GM06990 (cell line): ENCODE measurements at regions not wholly inside any gene's neighbourhood (a gene's known extent, or its start where the extent isn't known, plus 50 kb on each side); places are given as distances from the start of the nearest gene placed in this dataset.

Source experiments
- DNase-seq: peaks from one replicate; pipeline ENCODE4 v3.0.0-alpha.2; 2011; ENCODE audit not compliant: insufficient read length; ENCODE audit errors: extremely low read depth
- H3K27me3 ChIP-seq: replicated peaks from 2 replicates; pipeline ENCODE4 v1.6.0; 2011; ENCODE audit warnings: low read length; ENCODE audit not compliant: control insufficient read depth, insufficient read depth
- H3K36me3 ChIP-seq: 2 replicates; pipeline ENCODE4 v1.5.1; 2011; ENCODE audit warnings: low read length; ENCODE audit not compliant: control insufficient read depth, insufficient read depth
- H3K4me3 ChIP-seq: replicated peaks from 2 replicates; pipeline ENCODE4 v1.5.1; 2011; ENCODE audit warnings: low read depth, mild to moderate bottlenecking, control low read depth, low read length
- TF ChIP-seq, protein P1 (sequence below): IDR thresholded peaks from 2 replicates; pipeline ENCODE4 v1.5.1; 2011; ENCODE audit warnings: low read length, control low read depth, mild to moderate bottlenecking, inconsistent platforms; ENCODE audit not compliant: insufficient read depth, poor library complexity, severe bottlenecking

DNA sequence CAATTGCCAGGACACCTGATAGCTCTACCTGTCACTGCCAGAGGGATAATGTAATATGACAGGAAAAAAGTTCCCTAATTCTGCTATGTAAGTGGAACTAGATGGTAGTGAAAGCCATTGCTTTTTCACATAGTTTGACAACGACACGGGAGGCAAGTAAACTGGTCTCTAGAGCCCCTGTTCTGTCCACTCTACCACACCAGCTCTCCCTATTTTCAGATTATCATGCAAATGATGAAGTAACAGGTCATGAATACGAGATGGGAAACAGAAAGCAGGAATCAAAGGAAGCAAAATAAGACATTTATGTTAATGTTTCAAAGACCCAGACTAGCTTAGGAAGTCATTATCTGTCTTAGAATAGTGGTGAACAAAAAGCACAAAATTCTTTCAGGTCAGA is 56.2 kb downstream of the TAF11L14 start:
- no peaks in the 10 kb centered on the region for H3K36me3 ChIP-seq
- H3K27me3 ChIP-seq, result no peaks in the 10 kb centered on the region
- H3K4me3 ChIP-seq, result no peak overlapping the region
- DNase-seq, result no peak
- TF ChIP-seq, protein P1, sequence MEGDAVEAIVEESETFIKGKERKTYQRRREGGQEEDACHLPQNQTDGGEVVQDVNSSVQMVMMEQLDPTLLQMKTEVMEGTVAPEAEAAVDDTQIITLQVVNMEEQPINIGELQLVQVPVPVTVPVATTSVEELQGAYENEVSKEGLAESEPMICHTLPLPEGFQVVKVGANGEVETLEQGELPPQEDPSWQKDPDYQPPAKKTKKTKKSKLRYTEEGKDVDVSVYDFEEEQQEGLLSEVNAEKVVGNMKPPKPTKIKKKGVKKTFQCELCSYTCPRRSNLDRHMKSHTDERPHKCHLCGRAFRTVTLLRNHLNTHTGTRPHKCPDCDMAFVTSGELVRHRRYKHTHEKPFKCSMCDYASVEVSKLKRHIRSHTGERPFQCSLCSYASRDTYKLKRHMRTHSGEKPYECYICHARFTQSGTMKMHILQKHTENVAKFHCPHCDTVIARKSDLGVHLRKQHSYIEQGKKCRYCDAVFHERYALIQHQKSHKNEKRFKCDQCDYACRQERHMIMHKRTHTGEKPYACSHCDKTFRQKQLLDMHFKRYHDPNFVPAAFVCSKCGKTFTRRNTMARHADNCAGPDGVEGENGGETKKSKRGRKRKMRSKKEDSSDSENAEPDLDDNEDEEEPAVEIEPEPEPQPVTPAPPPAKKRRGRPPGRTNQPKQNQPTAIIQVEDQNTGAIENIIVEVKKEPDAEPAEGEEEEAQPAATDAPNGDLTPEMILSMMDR, result no peak

DNA sequence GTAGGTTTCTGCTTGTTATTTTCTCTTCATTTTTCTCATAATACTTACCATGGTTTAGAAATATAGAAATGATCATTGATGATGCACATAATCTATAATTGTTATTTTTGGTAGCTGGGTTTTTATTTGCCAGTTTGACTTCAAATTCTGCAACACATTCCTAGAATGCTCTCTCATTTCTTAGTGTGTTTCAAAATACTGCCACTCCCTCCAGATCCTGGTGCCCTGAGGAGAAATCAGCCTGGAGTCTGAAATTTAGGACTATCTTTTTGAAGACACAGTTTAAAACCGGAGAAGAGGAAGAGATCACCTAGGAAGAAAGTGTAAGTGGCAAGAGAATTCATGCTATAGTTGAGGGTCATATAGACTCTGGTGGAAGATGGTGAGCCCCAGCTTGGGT is 57.5 kb downstream of the TAF11L14 start:
- no peaks in the 10 kb centered on the region for H3K27me3 ChIP-seq
- TF ChIP-seq, protein P1, result no peak
- no peak for DNase-seq
- H3K4me3 ChIP-seq, result no peak overlapping the region
- no peaks in the 10 kb centered on the region for H3K36me3 ChIP-seq

DNA sequence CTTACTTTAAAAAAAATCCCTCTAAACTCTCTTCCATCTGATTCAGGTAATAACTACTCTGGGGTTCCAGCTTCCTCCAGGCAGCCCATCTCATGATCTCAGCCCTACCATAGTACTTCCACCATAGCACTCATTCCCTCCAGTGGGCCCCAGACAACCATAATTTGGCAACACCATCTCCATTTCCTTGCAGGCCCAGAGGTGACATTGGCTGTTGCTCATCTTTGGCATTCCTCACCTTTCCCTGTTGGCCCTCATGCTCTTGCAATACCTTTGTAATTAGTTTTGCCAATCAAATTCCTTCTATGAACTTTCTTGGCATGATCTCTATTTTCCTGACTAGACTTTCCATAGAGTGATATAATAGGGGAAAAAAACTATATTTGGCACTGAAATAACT is 60.1 kb downstream of the TAF11L14 start:
- Histone ChIP-seq H3K4me3 (no peak overlapping the region), H3K36me3 (no peaks in the 10 kb centered on the region), H3K27me3 (no peaks in the 10 kb centered on the region)
- TF ChIP-seq, protein P1, result no peak
- DNase-seq, result no peak

DNA sequence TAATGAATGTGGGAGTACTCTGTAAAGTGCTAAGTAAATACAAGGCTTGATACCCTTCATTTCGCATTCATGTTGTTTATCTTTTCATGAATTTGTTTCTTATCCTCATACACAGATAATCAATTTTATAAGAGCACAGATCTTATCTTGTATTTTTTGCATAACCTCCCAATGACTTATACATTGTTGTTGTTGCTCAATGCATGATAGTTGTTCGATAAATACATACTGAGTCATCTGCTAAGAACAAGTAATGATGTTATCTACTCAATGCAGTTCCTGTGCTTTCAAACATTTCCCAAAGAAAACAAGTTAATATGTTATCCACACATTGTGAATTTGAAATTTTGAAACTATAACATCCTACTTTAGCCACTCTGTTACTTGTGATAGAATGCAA is 60.7 kb downstream of the TAF11L14 start:
- Histone ChIP-seq H3K36me3 (no peaks in the 10 kb centered on the region), H3K27me3 (no peaks in the 10 kb centered on the region), H3K4me3 (no peak overlapping the region)
- DNase-seq, result no peak
- TF ChIP-seq, protein P1, result no peak

DNA sequence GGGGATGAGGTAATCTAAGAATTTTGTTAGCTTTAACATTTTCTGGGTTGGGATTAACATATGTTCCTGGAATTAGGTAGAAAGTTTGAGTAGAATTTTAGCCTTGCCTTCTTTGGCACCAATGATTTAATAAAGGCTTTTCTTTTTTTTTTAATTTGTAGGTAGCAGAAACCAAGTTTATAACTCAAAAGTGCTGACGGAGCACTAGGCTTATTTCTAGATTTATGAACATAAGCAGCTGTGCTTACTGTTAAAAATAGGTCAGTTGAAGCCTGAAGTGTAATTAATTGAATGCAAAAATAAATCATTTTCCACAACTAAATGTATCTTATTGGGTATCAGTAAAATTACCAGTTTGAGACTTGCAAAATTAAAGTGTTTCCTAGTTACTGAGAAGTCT is 62.4 kb downstream of the TAF11L14 start:
- Histone ChIP-seq H3K4me3 (no peak overlapping the region), H3K27me3 (no peaks in the 10 kb centered on the region), H3K36me3 (no peaks in the 10 kb centered on the region)
- no peak for DNase-seq
- TF ChIP-seq, protein P1, result no peak

DNA sequence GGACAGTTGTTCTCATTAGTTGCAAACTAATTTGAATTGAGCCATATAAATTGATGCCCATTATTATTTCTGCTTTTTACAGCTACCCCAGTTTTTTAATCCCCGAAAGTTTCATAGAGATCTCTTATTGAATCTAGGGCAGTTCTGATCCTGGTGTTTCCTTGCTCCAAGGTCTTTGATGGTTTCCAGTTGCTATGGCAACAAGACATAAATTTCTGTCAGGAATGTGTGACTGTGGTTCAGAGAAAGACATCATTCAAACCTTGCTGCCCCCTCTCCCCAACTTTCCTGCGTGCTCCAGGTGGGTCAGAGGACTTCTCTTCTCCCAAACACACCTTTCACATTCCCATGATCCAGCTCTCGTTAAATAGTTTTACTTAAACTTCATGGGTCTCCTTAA is 63.4 kb downstream of the TAF11L14 start:
- H3K4me3 ChIP-seq, result no peak overlapping the region
- H3K27me3 ChIP-seq, result no peaks in the 10 kb centered on the region
- no peaks in the 10 kb centered on the region for H3K36me3 ChIP-seq
- TF ChIP-seq, protein P1, result no peak
- no peak for DNase-seq
